ENCODE measurements at regions not wholly inside any gene's neighbourhood (a gene's known extent, or its start where the extent isn't known, plus 50 kb on each side); places are given as distances from the start of the nearest gene placed in this dataset.

GRCh38 chr1:188247255-188247654 lies 1418.5 kb downstream of the PLA2G4A start:
- Histone ChIP-seq H3K27ac (ENCODE audit: low read depth in 1 of 2, low read length in 2 of 2) (no peak overlapping the region), H3K36me3 (ENCODE audit: control insufficient read depth in 4 of 4, insufficient read depth in 3 of 4, low read depth in 1 of 4, low read length in 3 of 4) (no peaks in the 10 kb centered on the region), H3K4me1 (ENCODE audit: control insufficient read depth in 4 of 4, insufficient read depth in 4 of 4, low read length in 3 of 4) (no peaks in the 10 kb centered on the region), H3K9me3 (ENCODE audit: control insufficient read depth in 4 of 4, low read length in 3 of 4) (no peaks in the 10 kb centered on the region), H3K4me3 (ENCODE audit: low read depth in 1 of 3, low read length in 3 of 3) (no peak overlapping the region), H3K27me3 (ENCODE audit: control insufficient read depth in 4 of 4, insufficient read depth in 4 of 4, low read length in 3 of 4) (no peaks in the 10 kb centered on the region), H3K9ac (ENCODE audit: low read depth in 1 of 2, low read length in 2 of 2) (no peak overlapping the region)
- TF ChIP-seq NR2F2 (IDR thresholded peaks at IDR 0.05) = no peak
- DNase-seq (ENCODE audit: low spot score) = no peak
- 20% methylated on average over 1 of the region's 1 CpG for WGBS

- H3K4me3 ChIP-seq (ENCODE audit: low read depth in 1 of 3, low read length in 3 of 3) = no peak overlapping the region
- 57% methylated on average over 2 of the region's 2 CpGs for WGBS
Observed at GRCh38 chr1:188249811-188250210, 1421.1 kb downstream of the PLA2G4A start.

More at GRCh38 chr1:188249811-188250210, 1421.1 kb downstream of the PLA2G4A start:
- Histone ChIP-seq H3K9me3 (ENCODE audit: control insufficient read depth in 4 of 4, low read length in 3 of 4) (no peaks in the 10 kb centered on the region), H3K27me3 (ENCODE audit: control insufficient read depth in 4 of 4, insufficient read depth in 4 of 4, low read length in 3 of 4) (no peaks in the 10 kb centered on the region), H3K27ac (ENCODE audit: low read depth in 1 of 2, low read length in 2 of 2) (no peak overlapping the region), H3K9ac (ENCODE audit: low read depth in 1 of 2, low read length in 2 of 2) (no peak overlapping the region), H3K4me1 (ENCODE audit: control insufficient read depth in 4 of 4, insufficient read depth in 4 of 4, low read length in 3 of 4) (no peaks in the 10 kb centered on the region), H3K36me3 (ENCODE audit: control insufficient read depth in 4 of 4, insufficient read depth in 3 of 4, low read depth in 1 of 4, low read length in 3 of 4) (no peaks in the 10 kb centered on the region)
- no peak for TF ChIP-seq SP1 (IDR thresholded peaks at IDR 0.05)
- no peak for TF ChIP-seq HNF4A (conservative IDR thresholded peaks at IDR 0.05)
- no peak for TF ChIP-seq ZBTB33 (IDR thresholded peaks at IDR 0.05)
- TF ChIP-seq RXRA (IDR thresholded peaks at IDR 0.05) = no peak
- no peak for TF ChIP-seq REST (IDR thresholded peaks at IDR 0.05)
- no peak for TF ChIP-seq CTCF (IDR thresholded peaks at IDR 0.05; ENCODE audit: low read depth, low read length, missing input control)
- no peak for TF ChIP-seq FOXA1 (IDR thresholded peaks at IDR 0.05)
- no peak for TF ChIP-seq ATF3 (IDR thresholded peaks at IDR 0.05)
- no peak for TF ChIP-seq GABPA (IDR thresholded peaks at IDR 0.05 in 1 of 2, conservative IDR thresholded peaks at IDR 0.05 in 1 of 2)
- no peak for TF ChIP-seq TAF1 (conservative IDR thresholded peaks at IDR 0.05)
- no peak for TF ChIP-seq RAD21 (IDR thresholded peaks at IDR 0.05)
- no peak for TF ChIP-seq FOXA2 (IDR thresholded peaks at IDR 0.05)
- no peak for TF ChIP-seq EGR1 (IDR thresholded peaks at IDR 0.05; ENCODE audit: low read depth in 2 of 2)
- no peak for TF ChIP-seq JUND (IDR thresholded peaks at IDR 0.05)
- TF ChIP-seq YY1 (IDR thresholded peaks at IDR 0.05) = no peak
- no peak for TF ChIP-seq MAX (IDR thresholded peaks at IDR 0.05)
- no peak for DNase-seq (ENCODE audit: low spot score)

Data from liver (tissue), 8 donors.